ENCODE measurements at regions not wholly inside any gene's neighbourhood (a gene's known extent, or its start where the extent isn't known, plus 50 kb on each side); places are given as distances from the start of the nearest gene placed in this dataset.

DNA sequence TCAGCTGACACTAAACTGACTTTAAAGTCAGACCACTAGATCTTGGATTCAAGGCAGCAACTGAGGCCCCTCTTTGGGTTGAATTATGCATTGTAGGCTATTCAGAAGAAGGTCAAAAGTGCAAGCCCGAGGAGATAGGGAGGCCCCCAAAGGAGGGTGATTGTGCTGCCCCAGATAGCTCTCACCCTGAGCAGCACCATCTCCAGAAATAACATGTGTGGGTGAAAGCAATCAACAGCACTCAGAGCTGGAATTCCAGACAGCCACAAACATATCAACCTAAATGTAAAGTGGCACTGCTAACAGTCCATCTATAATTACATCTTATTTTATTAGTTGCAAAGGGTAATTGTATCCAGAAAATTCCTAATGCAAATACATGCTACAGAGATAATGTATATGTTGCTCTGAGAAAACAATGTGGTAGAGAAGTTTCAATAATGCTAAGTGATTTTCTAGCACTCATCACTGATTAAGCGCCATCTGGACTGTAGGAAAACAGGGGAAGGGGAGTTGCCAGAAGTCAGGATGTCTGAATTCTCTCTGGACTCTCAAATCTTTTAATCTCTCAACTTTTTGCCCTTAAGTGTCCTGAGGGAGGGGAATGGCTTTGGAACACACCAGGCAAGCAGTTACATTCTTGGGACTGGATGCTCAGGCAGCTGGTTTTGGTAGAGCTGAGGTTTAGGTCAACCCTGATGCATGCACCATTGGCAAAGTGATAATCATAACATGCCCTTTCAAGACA, 61.8 kb upstream of the SFRP2 start:
- no peak for DNase-seq (ENCODE audit: low read depth in 2 of 2)

DNA sequence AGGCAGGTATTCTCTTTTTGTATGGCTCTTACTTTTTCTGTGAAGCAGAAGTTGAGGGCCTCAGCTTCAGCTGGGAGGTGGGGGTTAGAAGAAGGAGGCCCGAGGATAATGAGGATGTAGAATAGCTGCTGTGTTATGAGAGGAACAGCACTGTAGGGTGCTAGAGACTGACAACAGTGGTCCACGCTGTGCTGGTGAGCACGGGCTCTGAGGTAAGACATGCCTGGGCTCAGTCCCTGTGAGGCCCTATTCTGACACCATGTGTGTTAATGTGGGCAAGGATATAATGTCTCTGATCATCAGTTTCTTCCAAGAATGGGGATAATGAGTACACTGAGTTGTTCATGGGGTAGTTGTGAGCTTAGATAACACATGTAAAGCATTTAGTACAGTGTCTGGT, 55.3 kb upstream of the SFRP2 start:
- no peak for DNase-seq (ENCODE audit: low read depth in 2 of 2)
